ENCODE measurements at regions not wholly inside any gene's neighbourhood (a gene's known extent, or its start where the extent isn't known, plus 50 kb on each side); places are given as distances from the start of the nearest gene placed in this dataset.

DNA sequence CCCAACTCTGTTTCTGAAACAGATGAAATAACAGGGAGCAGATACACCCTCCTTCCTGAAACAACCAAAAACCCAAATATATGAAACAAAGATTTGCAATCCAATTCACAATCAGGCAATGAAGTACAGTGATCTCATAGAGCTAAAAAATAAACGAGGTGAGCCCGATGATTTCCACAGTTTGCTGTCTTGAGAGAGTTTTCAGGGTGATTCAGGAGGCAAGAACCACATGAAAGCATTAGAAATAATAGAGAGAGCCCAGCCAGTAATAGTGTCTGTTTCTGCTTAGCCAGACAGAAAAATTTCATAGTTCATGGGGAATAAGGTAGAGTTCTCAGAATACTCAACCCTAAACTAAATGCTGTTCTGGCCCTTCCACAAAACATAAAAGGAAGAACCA is 296.2 kb downstream of the PDHA2 start:
- TF ChIP-seq, protein P1, sequence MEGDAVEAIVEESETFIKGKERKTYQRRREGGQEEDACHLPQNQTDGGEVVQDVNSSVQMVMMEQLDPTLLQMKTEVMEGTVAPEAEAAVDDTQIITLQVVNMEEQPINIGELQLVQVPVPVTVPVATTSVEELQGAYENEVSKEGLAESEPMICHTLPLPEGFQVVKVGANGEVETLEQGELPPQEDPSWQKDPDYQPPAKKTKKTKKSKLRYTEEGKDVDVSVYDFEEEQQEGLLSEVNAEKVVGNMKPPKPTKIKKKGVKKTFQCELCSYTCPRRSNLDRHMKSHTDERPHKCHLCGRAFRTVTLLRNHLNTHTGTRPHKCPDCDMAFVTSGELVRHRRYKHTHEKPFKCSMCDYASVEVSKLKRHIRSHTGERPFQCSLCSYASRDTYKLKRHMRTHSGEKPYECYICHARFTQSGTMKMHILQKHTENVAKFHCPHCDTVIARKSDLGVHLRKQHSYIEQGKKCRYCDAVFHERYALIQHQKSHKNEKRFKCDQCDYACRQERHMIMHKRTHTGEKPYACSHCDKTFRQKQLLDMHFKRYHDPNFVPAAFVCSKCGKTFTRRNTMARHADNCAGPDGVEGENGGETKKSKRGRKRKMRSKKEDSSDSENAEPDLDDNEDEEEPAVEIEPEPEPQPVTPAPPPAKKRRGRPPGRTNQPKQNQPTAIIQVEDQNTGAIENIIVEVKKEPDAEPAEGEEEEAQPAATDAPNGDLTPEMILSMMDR (IDR thresholded peaks at IDR 0.05; ENCODE audit: borderline replicate concordance, insufficient read depth, low read depth, low read length) = no peak
- H3K4me3 ChIP-seq (ENCODE audit: low read depth, low read length) = no peak overlapping the region

DNA sequence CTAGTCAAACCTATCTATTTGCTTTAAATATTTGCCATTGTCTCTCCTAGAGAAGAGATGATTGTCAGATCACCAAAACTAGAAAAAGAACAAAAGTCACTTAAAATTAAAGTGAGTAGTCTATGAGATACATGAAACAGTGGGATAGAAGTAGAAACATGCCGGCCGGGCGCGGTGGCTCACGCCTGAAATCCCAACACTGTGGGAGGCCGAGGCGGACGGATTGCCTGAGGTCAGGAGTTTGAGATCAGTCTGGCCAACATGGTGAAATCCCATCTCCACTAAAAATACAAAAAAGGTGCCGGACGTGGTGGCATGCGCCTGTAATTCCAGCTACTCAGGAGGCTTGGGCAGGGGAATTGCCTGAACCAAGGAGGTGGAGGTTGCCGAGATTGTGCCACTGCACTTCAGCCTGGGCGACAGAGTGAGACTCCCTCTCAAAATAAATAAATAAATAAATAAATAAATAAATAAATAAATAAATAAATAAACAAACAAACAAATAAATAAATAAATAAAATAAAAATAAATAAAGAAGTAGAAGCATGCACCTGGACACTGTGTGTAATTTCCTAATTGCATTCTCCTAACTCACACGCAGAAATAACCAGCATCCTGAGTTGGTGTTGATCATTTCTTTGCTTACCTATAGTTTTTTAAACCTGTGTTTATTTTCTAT is 299.5 kb downstream of the PDHA2 start:
- TF ChIP-seq, protein P1 (IDR thresholded peaks at IDR 0.05; ENCODE audit: borderline replicate concordance, insufficient read depth, low read depth, low read length) = no peak
- H3K4me3 ChIP-seq (ENCODE audit: low read depth, low read length) = no peak overlapping the region

DNA sequence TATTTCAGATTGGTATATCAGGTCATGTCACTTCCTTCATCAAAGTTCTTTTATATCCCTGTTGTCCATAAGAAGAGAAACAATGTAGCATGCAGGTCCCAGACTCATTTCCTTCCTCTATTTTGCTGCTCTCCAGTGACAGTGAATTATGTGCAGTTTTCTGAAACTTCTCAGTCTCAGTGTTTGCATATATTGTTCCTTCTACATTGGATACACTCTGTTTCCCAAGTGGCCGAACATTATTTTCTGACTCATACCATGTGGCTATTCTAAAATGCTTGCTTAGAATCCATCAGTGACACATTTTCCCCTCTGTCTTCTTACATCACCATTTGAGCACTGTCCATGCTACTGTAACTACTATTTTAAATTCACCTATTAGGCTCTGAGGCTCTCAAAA is 305.7 kb downstream of the PDHA2 start:
- TF ChIP-seq, protein P1 (IDR thresholded peaks at IDR 0.05; ENCODE audit: borderline replicate concordance, insufficient read depth, low read depth, low read length) = no peak

DNA sequence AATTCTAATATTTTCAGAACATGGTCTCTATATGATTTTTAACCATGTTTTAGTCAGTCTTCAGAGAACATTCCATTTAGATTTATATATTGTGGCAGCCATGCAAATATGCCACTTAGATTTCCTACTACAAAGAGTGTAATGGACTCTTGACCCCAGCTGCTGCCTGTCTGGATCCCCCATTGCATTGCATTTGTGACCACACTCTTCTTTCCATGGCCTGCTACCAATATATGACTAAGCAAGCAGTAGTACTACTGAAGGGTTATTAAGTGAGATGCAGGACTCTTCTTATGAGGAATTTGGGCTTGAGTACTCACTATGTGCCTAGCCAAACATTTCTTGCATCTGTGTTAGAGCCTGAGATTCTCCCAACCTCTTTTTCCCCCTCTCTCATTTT is 306.8 kb downstream of the PDHA2 start:
- TF ChIP-seq, protein P1 (IDR thresholded peaks at IDR 0.05; ENCODE audit: borderline replicate concordance, insufficient read depth, low read depth, low read length) = no peak

More for the DNA sequence above, 305.7 kb downstream of the PDHA2 start:
- H3K4me3 ChIP-seq (ENCODE audit: low read depth, low read length) = no peak overlapping the region

DNA sequence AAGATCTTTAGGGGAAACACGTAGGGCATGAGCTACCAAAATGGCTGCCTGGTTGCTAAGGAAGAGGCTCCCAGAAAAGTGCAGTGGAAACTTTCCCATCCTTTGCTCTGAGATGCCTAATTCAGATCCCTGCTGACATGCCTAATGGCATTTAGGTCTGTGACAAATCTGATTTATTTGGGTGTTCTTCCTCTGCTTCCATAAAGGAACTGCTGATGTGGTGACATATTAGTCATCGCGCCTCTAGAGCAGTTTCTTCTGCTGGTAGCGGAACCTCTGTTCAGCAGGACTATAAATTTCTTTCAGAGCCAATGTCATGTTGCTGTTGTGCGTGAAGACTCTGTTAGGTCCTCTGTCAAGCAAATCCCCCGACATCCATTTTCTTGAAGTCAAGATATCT is 310.0 kb downstream of the PDHA2 start:
- TF ChIP-seq, protein P1 (IDR thresholded peaks at IDR 0.05; ENCODE audit: borderline replicate concordance, insufficient read depth, low read depth, low read length) = no peak

More for the DNA sequence above, 306.8 kb downstream of the PDHA2 start:
- H3K4me3 ChIP-seq (ENCODE audit: low read depth, low read length) = no peak overlapping the region

DNA sequence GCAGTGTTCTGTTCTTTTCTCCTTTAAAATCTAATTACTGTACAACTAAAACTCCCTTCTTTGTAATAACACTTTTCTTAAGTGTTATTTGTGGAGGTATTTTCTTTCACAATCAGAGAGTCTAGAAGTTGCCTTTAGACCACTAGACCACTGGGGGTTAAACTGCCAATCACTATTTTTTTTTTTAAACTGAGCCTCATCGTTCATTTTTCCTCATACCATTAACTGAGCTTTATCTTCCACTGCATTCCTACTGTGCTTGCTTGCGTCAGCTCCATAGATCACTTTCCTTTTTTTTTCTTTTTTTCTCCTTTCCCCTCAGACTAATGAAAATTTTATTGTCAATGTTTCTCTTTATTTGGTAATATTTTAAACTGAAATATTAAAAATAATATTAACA is 310.6 kb downstream of the PDHA2 start:
- no peak overlapping the region for H3K4me3 ChIP-seq (ENCODE audit: low read depth, low read length)
- TF ChIP-seq, protein P1 (IDR thresholded peaks at IDR 0.05; ENCODE audit: borderline replicate concordance, insufficient read depth, low read depth, low read length) = no peak

More for the DNA sequence above, 310.0 kb downstream of the PDHA2 start:
- H3K4me3 ChIP-seq (ENCODE audit: low read depth, low read length) = no peak overlapping the region

DNA sequence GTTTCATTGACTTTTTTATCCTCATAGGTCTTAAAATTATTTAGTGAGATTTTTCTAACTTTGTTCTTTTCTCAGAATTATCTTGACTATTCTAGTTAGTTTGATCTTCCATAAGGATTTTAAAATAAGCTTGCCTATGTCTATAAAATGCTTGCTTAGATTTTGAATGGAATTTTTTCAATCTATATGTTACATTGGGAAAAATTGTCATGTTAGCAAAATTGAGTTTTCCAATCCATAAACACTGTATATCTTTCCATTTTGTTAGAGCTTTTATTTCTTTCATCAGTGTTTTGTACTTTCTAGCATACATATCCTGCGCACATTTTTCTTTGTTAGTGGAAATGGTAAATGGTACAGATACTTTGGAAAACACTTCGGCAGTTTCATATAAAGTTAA is 312.9 kb downstream of the PDHA2 start:
- TF ChIP-seq, protein P1 (IDR thresholded peaks at IDR 0.05; ENCODE audit: borderline replicate concordance, insufficient read depth, low read depth, low read length) = no peak
- no peak overlapping the region for H3K4me3 ChIP-seq (ENCODE audit: low read depth, low read length)
